Pons (tissue), 1 donor: ENCODE measurements at regions not wholly inside any gene's neighbourhood (a gene's known extent, or its start where the extent isn't known, plus 50 kb on each side); places are given as distances from the start of the nearest gene placed in this dataset.

ENCODE experiments used
- DNase-seq: peaks from one replicate; pipeline ENCODE4 v3.0.0-alpha.2; 2016; ENCODE audit warnings: low spot score

GRCh38 chr17:34416116-34416515, 53.1 kb upstream of the CCL1 start:
- DNase-seq = no peak

- DNase-seq = no peak
These were observed 51.3 kb upstream of the CCL1 start for GRCh38 chr17:34414339-34414738.

GRCh38 chr17:34413443-34414119, 50.5 kb upstream of the CCL1 start:
- DNase-seq = no peak

GRCh38 chr17:34412965-34413441, 50.0 kb upstream of the CCL1 start:
- DNase-seq = no peak
